GM19043 (cell line): ENCODE measurements at regions not wholly inside any gene's neighbourhood (a gene's known extent, or its start where the extent isn't known, plus 50 kb on each side); places are given as distances from the start of the nearest gene placed in this dataset.

ENCODE experiments used
- ATAC-seq: cut with Tn5 transposase; IDR thresholded peaks from one replicate; pipeline ENCODE4 v1.9.1; 2021; ENCODE audit warnings: low read depth; ENCODE audit not compliant: unreplicated experiment

DNA sequence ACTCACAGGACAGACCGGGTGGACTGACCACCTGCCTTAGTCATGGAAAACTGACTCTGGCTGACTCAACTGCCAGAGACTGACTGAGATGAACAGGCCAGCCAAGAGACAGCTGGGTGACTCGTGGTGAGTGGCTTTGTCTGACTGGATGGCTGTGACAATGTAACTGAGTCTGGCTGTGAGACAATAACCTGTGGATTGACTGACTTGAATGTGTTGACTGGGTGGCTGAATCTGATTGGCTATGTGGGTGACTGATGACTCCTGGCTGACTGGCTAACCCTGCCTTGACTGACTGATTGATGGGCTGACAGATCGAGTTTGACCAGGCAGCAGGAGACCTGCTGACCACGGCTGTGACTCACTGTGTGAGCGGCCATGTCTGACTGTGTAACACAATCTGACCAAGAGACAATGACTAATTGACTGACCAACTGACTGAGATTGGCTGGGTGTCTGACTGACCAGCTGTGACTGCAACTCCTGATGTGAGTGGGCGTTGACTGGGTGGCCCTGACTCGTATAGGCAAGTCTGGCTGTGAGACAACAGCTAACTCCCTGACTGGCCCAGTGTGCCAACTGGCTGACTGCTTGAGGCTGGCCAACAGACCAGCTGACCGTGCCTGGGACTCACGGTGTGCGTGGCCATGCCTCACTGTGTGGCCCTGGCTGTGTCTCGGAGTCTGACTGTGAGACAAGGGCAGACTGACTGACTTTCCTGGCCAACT is 509.1 kb downstream of the SHQ1 start:
- no peak for ATAC-seq

DNA sequence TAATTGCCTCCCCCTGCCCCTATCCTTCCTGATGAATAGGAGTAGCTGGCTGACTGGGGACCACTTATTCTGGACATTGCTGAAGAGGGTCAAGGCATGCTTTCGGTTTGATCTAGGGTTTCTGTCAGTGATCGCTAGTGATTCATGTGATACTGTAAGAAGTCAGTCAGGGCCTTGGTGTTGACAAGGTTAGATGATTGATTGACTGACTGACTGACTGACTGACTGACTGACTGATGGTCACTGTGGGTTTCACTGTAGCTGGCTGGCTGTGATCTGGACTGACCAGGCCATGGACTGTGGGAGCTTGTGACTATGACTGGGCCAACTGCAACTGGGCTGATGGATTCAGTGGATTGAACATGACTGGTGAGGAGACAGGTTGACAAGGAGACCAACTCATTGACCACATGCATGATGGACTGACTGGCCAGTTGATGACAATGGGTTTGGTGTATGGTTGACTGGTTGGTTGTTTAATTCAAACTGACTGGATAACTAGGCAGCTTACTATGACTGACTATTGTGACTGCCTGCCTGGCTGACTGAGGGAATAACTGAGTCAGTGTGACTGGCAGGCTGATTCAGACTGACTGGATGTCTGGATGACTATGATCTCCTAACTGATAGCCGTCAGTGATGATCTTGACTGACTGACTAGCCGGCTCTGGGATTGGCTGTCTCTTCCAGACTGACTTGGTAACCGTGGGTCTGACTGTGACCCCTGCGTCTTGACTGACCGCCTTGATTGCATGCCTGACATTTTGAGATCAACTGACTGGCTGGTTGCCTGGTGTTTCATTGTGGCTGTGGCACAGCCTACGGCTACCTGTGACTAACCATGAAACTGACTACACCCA is 509.9 kb downstream of the SHQ1 start:
- ATAC-seq: no peak

DNA sequence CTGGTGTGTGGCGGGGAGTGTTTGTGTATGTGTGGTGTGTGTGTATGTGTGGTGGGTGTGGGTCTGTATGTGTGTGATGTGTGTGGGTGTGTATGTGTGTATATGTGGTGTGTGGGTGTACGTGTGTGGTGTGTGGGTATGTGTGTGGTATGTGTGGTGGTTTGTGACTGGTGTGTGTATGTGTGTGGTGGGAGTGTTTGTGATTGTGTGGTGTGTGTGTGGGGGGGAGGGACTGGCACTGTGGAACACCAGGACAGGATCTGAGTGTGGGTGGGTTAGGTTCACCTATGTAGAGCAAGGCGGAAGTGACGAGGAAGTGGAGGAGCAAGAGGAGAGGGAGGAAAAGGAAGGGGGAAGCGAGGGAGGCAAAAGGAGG is 510.8 kb downstream of the SHQ1 start:
- ATAC-seq: no peak

DNA sequence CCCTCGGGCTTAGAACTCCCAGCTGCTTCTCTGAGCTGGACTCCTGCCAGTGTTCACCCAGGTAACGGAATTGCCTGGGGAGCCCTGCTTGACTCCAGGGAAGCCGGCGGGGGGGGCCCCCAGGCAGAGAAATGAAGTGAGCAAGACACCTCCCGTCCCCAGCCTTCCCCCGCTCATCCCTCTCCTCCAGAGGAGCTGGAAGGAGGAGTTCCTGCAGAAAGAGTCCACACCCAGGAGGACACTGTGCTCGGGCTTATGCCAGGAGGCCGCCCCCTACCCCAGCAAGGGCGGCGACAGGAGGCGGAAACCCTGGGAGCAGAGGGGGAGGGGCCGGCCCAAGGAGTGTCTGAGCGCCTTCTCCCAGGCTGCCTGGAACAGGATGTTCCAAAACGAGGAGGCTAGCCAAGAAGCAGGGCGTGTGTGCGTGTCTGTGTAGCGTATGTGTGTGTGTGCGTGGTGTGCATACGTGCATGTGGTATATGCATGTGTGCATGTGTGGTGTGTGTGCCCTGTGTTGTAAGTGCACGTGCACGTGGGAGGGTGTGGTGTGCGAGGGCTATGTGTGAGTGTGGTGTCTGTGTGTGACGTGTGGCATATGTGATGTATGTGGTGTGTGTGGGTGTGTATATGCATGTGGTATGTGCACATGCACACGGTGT is 511.3 kb downstream of the SHQ1 start:
- no peak for ATAC-seq

DNA sequence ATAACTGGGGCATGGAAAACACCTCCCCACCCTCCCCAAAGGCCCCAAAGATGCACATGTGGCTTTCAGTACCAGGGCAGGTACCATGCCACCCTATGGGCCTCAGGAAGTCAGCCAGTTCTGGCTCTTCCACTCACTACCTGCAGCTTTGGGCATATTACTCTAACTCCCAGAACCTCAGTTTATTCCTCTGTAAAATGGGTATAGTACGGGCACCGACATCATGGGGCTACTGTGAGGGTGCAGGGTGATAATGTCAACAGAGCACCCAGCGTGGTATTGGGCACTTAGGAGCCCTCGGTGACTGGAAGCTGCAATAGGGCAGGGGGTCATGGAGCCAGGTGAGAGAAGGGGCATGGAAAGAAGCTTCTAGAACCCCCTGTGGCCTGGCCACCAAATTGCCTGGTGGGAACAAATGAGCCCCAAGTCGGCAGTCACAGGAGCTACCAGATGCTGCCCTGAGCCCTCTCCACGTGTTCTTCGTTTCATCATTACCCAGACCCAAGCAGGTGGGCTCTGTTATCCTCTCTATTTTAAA is 512.1 kb downstream of the SHQ1 start:
- no peak for ATAC-seq

DNA sequence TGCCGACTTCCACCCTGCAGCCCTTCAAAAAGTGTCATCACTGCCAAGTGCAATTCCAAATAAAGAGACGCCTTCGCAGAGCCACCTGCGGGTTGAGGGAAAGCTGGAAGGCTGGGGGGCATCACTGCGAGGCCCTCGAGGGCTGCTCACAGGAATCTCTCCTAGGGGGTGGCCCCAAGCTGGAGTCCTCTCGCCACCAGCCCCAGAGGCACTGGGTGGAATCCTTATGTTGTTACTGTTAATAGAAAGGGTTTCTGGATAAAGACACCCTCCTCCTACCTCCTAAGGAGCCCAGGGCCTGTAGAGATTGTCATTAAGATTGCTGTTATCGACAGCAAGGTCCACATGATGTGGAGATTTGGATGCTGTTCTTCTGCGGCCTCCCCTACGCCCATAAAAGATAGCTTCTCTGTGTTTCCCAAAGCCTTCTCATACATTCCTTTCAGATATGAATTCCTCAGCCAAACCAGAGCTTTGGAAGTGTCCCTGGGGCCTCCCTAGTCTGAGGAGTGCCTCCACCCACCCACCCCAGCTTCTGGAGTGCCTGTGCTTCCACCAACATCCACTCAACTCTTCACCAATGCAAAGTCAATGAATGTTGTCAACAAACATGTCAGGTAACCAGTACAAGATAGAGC is 512.7 kb downstream of the SHQ1 start:
- ATAC-seq: no peak

DNA sequence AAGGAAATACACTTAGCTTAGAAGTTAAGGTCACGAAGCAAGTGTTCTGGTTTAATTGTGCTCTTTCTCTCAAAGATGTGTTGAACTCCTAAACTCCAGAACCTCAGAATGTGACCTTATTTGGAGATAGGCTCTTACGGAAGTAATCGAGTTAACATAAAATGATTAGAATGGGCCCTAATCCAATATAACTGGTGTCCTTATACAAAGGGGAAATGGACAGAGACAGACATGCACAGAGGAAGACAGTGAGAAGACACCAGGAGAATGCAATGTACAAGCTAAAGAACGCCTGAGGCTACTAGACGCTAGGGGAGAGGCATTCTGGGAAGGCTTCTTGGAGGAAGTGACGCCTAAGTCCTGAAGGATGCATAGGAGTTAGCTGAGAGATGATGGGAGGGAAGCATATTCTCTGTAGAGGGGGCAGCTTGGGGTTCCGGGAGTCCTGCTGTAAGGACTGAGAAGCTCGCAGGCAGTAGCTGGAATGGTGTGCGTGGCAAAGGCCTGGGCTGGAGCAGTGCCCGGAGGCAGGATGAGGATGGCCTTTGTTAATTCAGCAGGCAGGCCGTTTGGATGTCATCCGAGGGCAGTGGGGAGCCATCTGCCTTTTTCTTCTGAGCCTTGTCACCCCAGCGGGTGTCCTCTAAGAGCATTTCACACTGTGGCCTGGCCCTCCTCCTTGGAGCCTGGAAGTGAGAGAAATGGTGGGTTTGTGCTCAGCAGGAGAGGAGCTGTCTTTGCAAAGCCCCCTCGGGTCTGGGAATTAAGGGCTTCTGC is 513.4 kb downstream of the SHQ1 start:
- no peak for ATAC-seq

DNA sequence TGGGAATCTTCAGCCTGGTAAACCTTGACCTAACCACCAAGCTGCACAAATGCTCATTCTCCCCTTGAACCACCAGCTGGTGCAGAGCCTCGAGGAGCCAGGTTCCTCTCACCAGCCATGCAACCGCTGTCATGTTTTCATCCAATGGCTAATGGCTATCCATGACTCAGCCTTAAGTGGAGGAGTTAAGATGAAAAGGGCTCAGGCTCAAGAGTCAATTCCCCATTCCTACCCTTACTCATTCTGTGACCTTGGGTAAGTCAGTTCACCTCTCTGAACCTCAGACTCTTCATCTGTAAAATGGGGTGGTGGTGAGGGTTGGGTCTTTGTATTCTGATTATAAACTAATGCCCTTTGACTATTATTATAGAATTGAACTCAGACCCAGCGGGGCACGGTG is 515.6 kb downstream of the SHQ1 start:
- no peak for ATAC-seq

DNA sequence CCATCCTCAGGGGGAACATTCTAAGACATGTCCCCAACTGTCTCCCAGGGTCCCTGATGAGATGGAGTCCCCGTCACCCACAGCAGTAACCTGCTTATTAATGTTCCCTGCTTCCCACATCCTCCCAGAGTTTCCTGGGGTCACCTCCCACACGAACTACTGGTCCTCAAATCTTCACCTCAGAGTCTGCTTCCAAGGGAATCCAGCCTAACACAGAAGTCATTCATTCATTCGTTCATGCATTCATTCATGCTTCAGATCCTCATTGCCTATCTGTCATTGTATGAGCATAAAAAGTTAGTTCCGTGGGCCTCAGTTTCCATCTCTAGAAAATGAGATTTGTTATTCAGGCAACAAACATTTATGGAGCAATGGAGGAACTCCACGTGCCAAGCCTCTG is 516.2 kb downstream of the SHQ1 start:
- ATAC-seq: no peak

DNA sequence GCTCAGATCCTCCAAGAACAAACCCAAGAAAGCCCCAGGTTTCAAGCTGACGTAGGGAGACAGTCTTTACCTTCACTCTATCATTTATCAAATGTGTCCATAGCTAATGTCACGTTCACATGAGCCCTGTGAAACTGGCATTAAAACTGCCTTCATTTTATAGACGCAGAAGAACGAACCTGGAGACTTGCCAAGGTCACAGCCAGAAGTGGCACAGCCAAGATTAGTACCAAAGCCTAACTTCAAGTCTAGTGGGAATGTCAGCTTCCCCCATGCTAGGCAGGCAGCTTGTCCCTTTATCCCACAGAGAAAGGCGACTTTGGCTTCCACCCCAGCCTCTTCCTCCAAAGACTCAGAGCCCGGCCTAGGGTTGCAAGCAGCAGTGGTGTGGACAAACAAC is 517.2 kb downstream of the SHQ1 start:
- ATAC-seq: no peak

DNA sequence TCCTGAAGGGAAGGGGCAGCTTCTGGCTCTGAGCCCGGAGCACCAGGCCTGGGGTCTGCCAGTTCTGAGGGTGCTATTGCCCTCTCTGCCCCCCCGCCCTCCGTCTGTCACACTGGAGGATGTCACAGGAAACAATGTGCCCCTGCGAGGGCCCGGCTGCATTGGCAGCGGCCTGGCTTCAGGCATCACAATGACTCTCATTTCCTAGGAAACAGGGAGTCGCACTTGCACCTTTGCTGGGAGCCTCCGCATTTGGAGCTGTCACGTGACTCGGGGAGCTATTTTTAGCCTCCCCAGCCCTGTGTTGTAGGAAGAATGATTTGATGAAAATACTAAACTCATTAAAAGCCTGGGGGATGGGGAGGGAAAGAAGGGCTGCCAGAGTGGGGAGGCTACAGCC is 518.9 kb downstream of the SHQ1 start:
- no peak for ATAC-seq

DNA sequence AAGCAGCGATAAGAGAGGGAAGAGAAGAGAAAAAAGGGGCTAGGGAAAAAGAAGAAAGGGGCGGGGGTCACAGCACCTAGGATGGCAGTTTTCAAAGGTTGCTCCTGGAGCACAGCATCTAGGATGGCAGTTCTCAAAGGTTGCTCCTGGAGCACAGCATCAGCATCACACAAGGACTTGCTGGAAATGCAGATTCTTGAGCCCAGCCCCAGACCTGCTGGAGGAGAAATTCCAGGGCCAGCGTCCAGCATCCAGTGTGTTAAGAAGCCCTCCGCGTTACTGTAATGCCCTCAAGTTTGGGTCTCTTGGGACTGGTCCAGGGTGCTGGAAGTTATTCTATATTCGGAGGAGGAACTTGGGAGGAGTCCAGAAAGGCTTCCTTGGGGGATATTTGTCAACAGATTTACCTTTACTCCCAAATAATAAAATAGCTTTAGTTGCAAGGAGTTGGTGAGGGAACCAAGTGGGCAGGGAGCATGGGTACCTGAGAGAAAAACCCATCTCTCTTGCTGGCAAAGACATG is 519.4 kb downstream of the SHQ1 start:
- ATAC-seq: no peak

DNA sequence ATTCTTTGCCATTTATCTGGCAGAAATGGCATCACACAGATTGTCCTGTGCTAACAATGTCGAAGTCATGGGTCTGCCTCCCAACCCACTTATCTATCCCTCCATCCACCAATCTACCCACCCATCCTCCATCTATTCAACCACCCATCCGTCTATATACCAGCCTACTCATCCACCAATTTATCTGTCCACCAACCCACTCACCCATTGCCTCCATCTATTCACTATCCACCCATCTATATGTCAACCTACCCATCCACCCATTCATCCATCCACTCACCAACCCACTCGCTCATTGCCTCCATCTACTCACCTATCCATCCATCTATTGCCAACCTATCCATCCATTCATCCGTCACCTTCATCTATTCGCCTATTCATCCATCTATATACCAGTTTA is 521.2 kb downstream of the SHQ1 start:
- ATAC-seq: no peak

DNA sequence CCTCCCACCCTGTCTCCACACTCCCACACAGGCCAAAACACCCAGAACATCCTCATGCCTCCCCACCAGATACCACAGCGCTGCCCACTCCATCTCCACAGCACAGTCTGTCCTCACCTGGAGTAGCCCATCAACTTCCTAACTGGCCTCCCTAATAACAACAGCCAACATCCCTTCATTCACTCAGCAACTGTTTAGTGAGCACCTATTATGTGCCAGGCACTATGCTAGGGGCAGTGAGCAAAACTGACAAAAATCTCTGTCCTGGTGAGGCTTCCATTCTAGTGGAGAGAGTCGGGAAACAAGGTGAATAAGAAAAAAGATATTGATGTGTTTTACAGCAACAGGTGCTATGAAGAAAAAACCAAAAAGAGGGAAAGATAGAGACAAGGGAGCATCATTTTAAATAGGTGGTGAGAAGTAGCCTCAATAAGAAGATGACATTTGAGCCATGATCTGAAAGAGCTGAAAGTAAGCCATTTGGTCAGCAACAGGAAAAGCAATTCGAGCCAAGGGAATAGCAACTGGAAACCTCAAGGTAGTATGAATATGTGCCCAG is 523.9 kb downstream of the SHQ1 start:
- ATAC-seq: no peak

DNA sequence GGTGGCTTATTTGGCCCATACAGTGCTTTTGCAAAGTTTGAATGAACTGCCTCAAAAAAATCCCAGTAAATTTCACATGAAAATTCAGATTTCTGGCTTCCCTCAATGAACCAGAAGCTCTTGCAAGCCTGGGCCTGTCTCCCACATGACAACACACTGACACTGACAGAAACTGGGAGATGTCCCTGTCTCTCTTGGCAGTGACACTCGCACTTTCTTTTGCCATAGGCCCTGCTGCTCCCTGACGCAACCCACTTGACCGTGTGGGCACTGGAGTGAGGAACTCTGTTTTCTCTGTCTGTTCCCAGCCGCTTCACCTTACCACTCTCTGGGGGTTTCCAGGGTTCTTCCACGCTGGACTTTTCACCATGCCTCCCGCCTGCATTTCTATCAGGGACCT is 524.5 kb downstream of the SHQ1 start:
- no peak for ATAC-seq

DNA sequence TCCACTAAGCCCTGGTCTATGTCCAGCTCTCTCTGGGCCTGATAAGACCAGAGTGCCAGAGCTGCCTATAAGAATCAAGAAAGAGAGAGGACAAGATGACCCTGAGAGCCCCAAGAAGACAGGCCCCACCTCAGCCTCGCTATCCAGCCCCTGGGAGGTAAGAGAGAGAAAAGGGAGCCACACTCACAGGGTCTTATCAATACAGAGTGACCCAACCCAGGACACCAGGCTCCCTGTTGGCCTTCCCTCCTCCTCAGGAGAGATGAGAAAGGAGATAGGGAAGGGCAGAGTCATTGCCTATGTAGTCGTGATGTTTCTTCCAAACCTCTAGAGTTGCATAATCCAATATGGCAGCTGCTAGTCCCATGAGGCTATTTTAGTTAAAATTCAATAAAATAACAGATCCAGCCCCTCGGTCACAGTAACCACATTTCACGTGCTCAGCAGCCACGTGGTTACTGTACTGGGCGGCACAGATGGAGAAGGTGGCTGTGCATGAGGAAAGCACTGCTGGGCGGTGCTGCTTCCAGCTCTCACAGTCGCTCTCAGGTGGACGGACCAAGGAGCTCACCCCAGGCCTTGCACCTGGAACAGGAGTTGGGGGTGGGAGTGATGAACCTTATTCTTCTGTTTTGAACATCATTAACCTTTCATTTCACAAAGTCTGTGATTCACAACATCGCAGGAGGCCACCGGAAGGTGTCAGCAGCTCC is 525.8 kb downstream of the SHQ1 start:
- ATAC-seq: no peak

DNA sequence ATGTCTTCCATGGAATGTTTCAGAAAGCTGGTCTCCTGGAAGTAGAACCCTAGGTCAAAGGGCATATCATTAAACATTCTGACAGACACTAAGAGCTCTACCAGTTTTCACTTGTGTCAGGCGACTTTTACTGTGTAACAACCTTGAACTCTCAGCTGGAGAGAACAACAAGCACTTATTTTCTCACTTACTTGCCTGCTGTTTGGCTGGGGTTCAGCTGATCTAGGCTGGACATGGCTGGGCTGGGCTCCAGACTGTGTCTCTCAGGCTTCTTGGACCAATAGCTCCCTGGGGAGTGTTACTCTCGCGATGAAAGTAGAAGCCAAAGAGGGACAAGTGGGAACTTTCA is 527.3 kb downstream of the SHQ1 start:
- no peak for ATAC-seq

DNA sequence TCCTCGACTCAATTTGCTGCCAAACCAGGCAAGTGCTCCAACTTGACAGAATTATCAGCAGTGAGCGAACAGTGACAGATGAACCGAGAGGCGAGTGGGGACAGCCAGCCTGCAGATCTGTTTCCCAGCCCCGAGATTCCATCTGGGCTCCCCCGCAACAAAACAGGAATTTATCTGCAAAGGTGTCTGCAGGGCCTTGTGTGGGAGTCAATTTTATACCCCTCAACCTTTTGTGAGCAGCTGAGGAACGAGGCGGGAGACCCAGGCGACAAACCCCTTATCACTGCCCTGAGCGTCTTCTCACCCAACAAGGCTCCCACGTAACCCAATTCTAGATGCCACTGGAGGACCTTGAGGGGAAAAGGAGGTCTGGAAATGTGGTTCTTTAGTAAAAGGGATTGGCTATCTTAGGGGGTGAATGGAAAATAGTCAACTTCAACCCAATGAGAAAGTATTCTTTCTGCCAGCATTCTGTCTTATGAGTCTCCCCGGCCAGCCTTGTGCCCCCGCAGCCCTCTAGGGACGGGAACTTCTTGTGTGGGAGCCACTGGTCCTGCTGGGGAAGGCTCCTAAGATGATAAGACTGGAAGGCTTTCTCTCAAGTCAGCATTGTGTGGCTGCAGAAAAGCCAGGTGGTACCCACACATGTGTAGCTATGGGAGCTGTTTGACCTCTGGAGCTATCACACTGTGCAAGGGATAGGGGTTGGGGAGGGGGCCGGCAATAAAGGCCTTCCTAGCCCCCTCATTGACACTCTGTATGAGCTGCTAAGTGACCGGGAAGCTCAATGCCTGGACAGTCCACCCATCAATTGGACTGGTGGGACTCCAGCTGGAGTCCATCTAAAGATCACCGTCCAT is 527.9 kb downstream of the SHQ1 start:
- no peak for ATAC-seq
